GM03348 (cell line): ENCODE measurements at regions not wholly inside any gene's neighbourhood (a gene's known extent, or its start where the extent isn't known, plus 50 kb on each side); places are given as distances from the start of the nearest gene placed in this dataset.
"Not testable (repeated sequence)": the region's sequence is repeated elsewhere in the genome, so short reads cannot be mapped to it uniquely, and the experiment has no call there.

Source experiments
- DNase-seq: peaks from one replicate; pipeline ENCODE4 v3.0.0; 2012; ENCODE audit warnings: low spot score

GRCh38 chr10:33781606-33782395 is 447.3 kb upstream of the NRP1 start:
- no peak for DNase-seq

GRCh38 chr10:33780961-33781360 is 446.5 kb upstream of the NRP1 start:
- DNase-seq, result no peak

GRCh38 chr10:33777223-33777622 is 442.8 kb upstream of the NRP1 start:
- no peak for DNase-seq

GRCh38 chr10:33776419-33777070 is 442.1 kb upstream of the NRP1 start:
- no peak for DNase-seq

- no peak for DNase-seq
These were observed 440.4 kb upstream of the NRP1 start for GRCh38 chr10:33774857-33775256.

- DNase-seq, result no peak
These were observed 439.5 kb upstream of the NRP1 start for GRCh38 chr10:33773886-33774480.

GRCh38 chr10:33773253-33773573 is 438.7 kb upstream of the NRP1 start:
- peak; percentile 9 for DNase-seq

GRCh38 chr10:33772370-33773252 is 438.1 kb upstream of the NRP1 start:
- no peak for DNase-seq

GRCh38 chr10:33771856-33772255 is 437.4 kb upstream of the NRP1 start:
- DNase-seq, result not testable (repeated sequence)

GRCh38 chr10:33764694-33765185 is 430.3 kb upstream of the NRP1 start:
- no peak for DNase-seq

- DNase-seq, result no peak
These were observed 425.8 kb upstream of the NRP1 start for GRCh38 chr10:33760056-33760943.

- DNase-seq, result no peak
These were observed 424.7 kb upstream of the NRP1 start for GRCh38 chr10:33759191-33759590.

- DNase-seq, result no peak
These were observed 423.8 kb upstream of the NRP1 start for GRCh38 chr10:33758299-33758698.

- no peak for DNase-seq
These were observed 419.6 kb upstream of the NRP1 start for GRCh38 chr10:33754052-33754451.

GRCh38 chr10:33753389-33753788 is 418.9 kb upstream of the NRP1 start:
- no peak for DNase-seq

- no peak for DNase-seq
These were observed 415.3 kb upstream of the NRP1 start for GRCh38 chr10:33749790-33750189.

GRCh38 chr10:33749067-33749735 is 414.7 kb upstream of the NRP1 start:
- DNase-seq, result no peak

- DNase-seq, result no peak
These were observed 412.4 kb upstream of the NRP1 start for GRCh38 chr10:33746836-33747268.

GRCh38 chr10:33746186-33746585 is 411.7 kb upstream of the NRP1 start:
- DNase-seq, result no peak

GRCh38 chr10:33743429-33743857 is 409.0 kb upstream of the NRP1 start:
- no peak for DNase-seq

GRCh38 chr10:33739031-33739430 is 404.6 kb upstream of the NRP1 start:
- no peak for DNase-seq
